ENCODE measurements at regions not wholly inside any gene's neighbourhood (a gene's known extent, or its start where the extent isn't known, plus 50 kb on each side); places are given as distances from the start of the nearest gene placed in this dataset.
"Not testable (repeated sequence)": the region's sequence is repeated elsewhere in the genome, so short reads cannot be mapped to it uniquely, and the experiment has no call there.

DNA sequence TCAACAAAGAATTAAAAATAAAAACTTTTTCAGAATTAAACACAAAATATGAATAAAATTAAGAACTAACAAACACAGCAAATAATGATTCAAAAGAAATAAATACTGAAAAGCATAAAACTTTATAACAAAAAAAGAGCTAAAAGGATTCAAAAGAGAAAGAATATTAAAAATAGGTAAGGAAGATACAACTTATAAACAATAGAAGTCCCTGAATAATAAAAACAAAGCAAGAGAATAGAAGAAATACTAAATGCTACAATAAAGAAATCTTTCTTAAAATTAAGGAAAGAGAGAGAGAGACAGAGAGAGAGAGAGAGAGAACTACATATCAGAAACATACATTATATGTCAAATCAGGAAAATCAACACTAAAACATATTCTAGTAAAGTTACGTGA is 619.9 kb upstream of the SLIT2 start:
- no peak for DNase-seq (ENCODE audit: low read depth, low spot score)

DNA sequence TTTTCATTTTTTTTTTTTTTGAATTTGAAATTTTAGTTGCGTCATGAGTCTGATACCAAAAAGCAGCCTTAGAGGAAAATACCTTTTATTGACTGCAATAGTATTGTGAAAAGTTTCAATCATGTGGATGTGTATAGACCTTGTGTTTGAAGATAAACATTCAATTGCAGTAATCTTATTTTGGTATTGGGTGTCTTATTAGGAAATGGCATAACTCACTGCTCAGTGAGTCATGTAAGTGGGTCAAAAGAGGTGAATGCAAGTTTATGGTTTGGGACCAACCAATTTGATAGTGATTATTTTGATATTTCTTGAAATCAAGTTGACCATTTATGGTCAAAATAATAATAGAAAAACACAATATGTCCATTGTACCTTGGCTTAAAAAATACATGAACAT is 627.8 kb upstream of the SLIT2 start:
- DNase-seq (ENCODE audit: low read depth, low spot score): no peak

DNA sequence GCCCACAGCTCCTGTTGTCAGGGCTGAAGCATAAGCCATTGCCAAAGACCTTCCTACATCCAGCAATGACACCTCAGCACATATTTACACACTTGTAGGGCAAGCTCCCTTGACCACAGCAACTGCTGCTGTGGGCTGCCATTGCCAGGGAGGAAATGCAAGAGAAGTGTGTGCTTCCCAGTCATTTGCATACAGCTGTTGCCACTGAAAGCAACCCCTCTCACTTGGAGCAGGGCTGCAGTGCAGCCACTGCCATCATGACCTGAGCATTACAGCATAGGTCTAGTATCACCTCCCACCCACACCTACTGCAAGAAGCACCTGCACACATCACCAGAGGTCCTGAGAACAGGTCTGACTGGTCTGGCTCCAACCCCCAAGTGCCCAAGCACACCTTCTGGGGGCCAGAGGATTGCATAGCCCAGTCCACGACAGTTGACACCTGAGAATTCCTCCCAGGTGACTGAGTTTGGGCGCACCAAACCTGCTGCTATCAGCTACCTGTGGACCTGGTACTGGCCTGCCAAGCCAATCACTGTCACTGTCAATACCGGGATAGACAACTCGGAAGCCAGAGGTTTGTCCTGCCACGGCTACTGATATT is 636.5 kb upstream of the SLIT2 start:
- DNase-seq (ENCODE audit: low read depth, low spot score): no peak

DNA sequence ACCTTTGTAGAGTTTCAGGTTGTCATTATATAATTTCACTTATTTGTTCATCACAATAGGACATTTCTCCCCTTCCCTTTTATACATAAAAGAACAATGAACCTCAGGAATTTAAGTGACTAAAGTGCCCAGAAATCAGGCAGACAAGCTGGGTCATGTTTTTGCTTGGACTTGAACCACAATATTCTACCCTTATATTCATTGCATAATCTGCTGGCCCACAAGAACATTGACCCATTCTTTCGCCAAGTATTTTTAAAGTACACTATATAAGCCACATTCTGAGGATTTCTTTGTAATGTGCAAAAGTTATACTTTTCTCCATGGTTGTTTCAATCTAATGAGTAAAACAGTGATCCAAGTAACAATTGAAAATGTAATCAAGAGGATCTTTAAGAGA is 637.5 kb upstream of the SLIT2 start:
- no peak for DNase-seq (ENCODE audit: low read depth, low spot score)

DNA sequence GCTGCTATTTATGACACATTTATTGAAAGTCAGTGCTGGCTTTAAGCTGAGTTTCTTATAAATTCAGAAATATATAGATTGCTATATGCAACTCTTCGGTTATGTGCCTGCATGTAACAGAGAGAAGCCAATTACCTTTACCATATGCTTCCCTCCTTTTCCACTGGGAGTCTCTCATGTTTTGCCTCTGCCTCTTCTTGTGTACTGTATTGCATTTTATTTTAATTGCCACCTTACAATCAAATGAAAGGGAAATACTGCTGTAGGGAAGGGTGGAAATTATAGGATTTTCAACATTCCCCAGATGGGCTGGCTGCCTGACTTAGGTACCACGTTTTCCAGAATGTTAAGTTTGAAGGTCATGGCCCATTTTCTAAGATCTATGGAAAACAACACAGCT is 655.4 kb upstream of the SLIT2 start:
- DNase-seq (ENCODE audit: low read depth, low spot score): no peak

DNA sequence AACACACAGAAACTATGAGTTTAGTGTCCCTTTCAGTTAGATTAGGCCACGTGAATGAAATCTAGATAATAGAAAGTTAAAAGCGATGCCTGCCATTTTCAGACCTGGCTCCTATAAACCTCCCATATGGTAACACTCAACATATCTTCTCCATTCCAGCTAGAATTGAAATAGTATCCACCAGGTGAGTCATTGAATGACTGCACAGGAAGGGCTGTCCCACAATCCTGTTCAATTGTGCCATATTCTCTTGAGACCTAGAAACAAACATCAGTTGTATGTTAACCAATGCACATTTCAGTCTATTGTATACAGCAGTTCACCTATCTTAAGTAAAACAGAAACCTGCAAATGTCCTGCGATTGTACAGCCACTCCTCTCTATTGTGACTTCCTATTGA is 659.3 kb upstream of the SLIT2 start:
- no peak for DNase-seq (ENCODE audit: low read depth, low spot score)

DNA sequence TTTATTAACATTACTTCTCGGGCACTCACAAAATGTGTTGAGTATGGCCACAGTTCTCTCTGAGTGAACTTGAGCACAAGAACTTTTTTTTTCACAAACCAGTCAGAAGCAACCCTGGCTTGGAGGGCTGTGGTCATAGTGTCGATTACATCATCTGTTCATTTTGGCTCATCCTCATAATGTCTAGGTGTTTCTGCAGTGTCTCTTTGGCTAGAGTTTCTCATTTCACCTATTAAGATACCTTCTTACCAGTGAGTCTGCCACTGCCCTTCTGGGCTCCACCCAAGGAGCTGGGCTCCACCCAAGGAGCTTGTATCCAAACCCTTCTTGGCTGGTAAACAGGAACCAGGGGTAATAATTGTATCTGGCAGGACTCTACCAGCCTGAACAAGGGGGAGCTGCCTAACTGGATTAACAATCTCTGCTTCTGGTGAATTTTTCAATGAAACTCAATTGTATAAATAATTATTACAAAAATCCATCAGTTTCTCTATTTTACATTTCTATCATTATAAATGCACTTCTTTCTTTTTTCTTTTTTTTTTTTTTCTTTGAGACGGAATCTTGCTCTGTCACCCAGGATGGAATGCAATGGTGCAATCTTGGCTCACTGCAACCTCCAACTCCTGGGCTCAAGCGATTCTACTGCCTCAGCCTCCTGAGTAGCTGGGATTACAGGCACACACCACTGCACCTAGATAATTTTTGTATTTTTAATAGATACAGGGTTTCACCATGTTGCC is 667.7 kb upstream of the SLIT2 start:
- no peak for DNase-seq (ENCODE audit: low read depth, low spot score)

DNA sequence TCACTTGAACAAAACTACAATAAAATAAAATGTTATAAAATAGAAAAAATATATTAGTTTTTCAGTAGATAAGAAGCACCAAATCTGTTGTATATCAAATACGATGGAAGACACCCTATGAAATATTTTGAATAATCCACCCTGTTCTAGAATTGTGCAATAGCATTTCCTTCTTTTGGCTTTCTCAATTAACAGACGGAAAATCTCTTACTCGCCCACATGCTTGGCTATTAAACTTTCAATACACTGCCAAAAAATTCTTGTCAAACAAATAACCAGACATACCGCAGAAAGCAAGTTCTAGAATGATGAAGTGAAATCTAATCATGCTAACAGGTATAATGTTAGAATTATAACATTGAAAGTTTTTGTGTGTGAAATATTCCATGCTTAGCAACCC is 671.6 kb upstream of the SLIT2 start:
- DNase-seq (ENCODE audit: low read depth, low spot score): no peak

DNA sequence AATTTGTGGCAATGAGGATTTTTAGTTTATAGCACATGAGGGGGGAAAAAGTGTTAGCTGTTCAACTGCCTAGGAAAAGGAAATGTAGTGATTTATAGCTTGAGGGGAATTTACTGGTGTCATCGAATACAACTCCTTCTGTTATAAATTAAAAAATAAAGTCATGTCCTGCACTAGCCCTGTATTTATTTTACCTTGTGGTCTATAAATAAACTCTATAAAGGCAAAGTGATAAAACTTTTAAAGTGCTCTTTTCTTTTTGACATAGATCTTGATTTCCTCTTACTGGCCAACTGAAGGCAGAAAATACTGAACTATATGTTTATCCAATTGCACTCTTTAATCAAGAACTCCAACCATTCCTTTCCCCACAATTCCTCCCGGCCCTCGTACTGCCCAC is 672.1 kb upstream of the SLIT2 start:
- no peak for DNase-seq (ENCODE audit: low read depth, low spot score)

DNA sequence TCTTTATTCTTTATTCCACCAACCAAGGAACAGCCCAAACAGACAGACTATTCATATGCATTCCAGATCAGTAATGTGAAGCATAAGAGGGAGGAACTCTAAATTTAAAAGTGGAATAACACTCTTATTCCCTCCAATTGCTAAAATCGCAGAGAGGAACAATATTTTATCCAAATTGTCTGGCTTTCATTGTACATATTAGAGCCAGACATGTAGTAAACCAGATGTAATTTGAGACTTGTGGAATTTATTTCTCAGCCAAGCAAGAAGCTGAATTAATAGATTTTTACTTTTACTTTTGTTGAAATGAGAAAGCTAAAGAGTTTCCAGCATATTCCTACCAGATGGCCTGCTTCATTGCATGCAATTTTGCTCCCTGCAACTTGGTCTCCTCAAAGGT is 674.6 kb upstream of the SLIT2 start:
- DNase-seq (ENCODE audit: low read depth, low spot score): no peak

DNA sequence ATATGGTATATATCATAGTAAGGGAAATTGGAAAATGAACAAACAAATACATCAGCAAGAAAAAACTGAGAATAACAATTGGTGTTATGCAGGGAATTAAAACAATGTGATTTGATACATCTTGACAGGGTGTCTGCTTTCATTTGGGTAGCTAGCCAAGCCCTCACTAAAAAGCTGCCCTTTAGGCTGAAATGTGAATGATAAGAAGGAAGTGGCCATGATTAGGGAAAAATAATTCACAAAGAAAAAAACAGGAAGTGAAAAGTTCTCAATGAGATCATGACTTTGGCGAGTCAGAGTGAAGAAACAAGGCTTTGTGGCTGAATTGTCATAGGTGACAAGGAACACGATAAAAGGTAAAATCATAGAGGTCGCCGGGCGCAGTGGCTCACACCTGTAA is 675.8 kb upstream of the SLIT2 start:
- no peak for DNase-seq (ENCODE audit: low read depth, low spot score)

DNA sequence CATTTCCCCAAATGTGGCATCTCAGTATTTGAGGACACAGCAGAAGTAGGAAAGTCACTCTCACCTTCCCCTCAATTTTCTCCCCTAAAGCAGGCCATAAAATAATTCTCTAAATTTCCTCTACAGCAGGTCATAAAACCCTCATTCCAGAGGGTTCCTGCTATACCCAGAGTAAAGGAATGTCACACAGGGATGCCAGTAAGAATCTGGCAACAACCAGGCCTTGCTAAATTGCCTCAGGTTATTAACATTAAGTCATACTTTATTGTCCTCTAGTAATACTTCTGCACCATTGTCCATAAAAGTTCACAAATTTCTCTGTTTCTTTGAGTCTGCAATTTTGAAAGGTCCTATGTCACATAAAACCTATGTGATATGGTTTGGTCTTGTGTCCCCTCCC is 685.7 kb upstream of the SLIT2 start:
- no peak for DNase-seq (ENCODE audit: low read depth, low spot score)

DNA sequence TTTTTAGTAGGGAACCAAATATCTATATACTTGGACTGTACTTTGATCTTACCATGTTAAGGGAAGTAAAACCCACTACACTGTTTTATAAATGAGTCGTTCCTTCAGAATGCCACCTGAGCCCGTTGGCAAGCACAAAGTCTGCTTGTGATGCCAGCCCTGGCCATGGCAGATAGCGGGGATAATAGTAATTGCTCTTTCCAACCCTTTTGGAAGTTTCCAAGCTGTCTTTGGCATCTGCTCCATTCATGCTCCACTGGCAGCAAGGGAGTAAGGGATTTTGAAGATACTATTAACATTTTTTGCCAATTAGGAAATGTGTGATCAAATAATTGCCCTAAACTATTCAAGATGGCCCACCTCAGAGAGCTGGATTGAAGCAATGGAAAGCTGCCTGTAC is 689.2 kb upstream of the SLIT2 start:
- DNase-seq (ENCODE audit: low read depth, low spot score): no peak

DNA sequence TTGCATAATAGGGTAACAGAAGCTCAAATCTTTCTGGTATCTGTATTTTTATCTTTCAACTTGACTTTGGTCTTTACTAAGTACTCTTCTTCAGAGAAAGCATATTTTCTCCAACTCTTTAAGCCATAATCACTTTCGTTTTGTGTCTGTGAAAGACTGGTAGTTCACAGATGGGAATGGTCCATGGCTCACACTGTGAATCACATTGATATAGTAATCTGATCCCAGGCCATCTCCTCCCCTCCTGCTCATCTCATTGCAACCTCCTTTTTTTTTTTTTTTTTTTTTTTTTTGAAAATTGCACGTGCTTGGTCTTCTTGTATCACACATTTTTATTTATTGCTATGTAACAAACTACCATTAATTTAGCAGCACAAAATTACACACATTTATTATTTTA is 694.5 kb upstream of the SLIT2 start:
- no peak for DNase-seq (ENCODE audit: low read depth, low spot score)

DNA sequence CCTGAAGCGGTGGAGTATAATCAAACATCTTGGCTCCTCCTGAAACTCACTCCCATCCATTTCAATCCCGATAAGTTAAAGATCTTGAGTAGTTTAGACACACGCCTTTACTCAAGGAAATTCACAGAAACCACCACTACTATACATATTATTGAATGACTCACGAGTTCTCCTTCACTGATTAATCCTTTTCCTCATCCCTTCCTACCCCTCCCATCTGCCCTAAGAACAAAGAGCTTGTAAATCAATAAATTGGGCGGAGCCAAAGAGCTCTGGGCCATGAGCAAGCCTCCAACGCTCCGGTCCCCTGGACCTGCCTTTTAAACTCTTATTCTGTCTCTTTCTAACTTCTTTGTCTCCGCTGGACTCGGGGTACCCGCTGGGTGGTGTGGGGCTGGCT is 695.4 kb upstream of the SLIT2 start:
- DNase-seq (ENCODE audit: low read depth, low spot score): not testable (repeated sequence)

DNA sequence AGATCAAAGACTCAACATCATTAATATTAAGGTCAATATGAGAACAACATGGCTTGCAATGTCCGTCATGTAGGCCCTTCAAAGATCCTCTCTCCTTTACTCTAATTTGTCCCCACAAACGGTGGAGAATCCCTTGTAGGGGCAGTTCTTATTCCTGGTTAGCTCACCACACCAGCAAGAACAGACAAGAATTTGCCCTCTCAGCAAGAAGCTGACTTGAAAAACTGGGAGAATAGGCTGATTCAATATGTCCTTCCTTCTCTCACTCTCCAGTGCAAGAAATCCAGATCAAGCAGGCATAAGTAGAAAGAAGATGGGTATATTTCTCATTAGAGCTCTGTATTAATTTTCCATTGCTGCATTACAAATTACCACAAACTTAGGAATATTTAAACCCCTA is 704.2 kb upstream of the SLIT2 start:
- no peak for DNase-seq (ENCODE audit: low read depth, low spot score)

DNA sequence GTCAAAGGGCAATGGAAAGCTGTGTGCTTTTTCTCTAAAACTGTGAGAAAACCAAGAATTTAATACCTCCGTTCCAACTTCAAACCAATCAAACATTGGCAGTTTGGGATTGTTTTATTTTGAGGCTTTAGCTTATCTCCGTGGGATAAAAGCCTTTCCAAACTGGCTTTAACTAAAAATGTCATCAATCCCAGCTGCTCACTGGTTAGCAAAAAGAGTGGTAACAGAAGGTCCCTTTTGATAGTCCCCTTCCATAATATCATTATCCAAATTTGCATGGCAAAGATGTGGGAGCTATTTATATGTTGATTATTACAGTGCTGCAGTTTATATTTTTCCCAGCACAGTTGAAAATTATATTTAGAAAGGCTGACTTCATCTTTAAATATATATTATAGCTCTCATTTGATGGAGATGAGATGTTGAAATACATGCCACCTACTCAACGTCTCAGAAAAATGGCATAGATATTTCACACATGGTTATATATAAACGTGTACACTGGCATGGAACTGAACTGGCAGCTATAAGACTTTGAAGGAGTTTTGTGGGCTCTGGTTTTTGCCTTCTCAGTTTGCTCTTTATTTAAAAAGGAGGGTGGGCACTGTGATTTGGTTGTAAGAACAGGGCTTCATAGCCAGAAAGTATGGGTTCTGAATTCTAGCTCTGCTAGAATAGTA is 707.1 kb upstream of the SLIT2 start:
- DNase-seq (ENCODE audit: low read depth, low spot score): no peak

DNA sequence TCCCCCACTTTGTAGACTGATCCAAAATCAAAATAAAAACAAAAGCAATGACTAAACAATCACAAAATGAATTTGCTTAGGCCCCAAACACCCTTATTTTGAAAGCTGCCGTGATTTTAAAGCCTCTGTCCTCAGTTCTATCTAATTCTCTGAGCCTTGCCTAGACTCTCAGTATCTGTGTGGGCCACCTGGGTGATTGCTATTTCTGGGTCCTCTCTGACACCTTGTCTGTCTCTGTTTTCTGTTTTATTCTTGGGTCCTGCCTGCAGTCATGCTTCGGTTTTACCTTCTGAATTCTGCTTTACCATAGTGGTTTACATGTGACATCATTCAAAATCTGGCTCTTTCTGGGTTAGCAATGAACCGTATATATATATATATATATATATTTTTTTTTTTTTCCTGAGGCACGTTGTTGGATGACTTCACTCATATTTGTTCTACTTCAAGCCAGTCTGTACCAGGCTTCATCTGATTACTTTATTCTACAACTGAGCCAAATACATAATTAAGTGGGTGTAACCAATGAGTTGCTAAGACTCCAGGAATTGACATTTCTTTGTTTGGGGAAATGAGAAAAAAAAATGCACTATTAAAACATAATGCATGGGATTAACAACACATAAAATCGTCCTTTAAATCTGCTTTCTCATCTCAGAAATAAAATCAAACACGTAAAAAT is 710.7 kb upstream of the SLIT2 start:
- DNase-seq (ENCODE audit: low read depth, low spot score): no peak

DNA sequence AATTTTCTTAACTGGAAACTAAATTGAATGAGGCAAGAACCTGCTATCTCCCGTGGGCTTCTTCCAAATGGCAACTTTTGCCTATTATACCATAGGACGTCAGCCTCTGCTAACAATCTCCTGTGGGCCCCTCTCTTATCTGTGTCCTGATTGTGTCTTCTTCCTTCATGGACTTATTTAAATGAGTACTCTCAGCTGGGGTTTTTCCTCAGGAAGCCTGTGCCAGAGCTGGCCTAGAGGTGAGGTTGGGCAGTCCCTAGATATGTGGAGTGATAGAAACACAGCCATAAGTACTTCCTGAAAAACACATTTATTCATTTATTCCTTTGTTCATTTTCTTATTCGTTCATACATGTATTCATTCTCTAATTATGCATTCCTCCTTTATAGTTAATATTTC is 712.5 kb upstream of the SLIT2 start:
- DNase-seq (ENCODE audit: low read depth, low spot score): no peak

DNA sequence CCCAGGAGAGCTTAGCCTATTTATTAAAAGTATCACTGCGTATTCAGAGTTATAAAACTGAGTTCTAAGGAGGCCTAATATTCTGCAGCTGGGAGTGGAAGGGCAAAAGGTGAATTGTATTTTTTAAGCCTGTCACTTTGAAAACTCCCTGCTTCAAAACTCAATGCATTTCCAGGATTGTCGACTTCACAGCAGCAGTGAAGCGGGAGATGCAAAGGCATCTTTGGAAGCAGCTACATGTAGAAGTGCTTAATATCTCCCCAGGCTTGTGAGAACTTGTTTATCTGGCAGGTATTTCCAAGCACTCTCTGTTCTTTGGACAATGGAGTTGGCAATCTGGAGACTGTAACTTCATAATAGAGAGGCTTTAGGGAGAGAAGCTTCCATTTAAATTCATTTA is 717.5 kb upstream of the SLIT2 start:
- no peak for DNase-seq (ENCODE audit: low read depth, low spot score)

DNA sequence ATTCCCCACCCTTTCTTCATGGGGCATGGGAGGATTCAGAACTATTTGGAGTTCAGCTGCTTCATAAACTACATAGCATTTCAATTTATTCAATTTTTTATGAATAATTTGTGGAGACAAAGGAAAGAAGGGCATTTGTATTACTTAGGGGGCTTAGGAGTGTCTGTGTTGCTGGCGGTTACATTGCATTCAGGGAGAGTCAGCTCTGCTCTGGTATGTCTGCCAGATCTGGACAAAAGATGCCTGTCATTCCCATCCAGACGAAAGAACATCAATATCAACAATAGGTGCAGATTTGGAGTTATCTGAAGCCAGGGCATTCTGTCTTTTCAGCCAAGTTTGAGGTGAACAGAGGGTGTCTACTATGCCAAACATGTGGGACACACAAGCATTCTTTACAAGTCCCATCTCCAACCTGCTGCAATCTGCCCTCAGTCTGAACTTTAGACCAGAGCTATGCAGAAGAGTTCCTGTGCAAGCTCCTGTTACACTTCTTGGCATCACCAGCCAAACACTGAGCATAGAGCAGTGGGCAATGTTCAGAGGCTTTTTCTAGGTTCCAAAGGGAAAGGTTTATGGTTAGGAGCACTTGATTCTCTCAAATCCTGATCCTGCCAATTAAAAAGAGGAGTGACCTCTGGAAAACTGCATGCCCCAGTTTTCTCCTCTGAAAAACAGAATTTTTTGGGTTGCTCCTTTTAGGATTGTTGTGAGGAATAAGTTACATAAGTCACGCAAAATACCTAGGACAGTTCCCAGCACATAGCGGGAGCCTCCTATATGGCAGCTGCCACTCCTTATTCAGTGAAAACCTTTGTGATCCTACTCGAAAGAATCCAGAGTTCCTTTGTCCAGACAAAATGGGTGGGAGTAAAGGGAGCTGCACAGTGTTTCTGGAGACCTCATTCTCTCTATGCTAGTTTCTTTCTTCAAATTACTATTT is 719.5 kb upstream of the SLIT2 start:
- no peak for DNase-seq (ENCODE audit: low read depth, low spot score)

DNA sequence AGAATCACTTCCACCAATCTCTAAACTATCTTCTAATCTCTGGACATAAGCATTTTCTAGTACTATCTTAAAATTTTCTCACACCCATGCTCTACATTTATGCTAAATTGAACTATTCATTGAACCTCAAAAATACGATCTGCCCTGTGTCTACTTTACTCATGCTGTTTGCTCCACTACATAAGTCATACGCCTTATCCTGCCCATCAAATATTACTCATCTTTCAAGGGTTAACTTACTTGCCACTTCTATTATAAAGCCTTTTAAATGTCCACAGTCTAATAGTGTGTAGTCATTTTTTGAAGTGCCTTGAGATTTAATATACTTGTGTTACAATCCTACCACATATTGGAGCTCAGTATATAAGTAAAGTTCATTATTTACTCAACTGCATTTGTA is 727.7 kb upstream of the SLIT2 start:
- DNase-seq (ENCODE audit: low read depth, low spot score): no peak

Measured in iPS DF 19.7 (cell line).